H1 (cell line): ENCODE measurements at regions not wholly inside any gene's neighbourhood (a gene's known extent, or its start where the extent isn't known, plus 50 kb on each side); places are given as distances from the start of the nearest gene placed in this dataset.

Source experiments
- BACH1 ChIP-seq: IDR thresholded peaks from 2 replicates; pipeline ENCODE4 v1.6.1; 2012; ENCODE audit warnings: low read length, improper control_type of control experiment
- KDM4A ChIP-seq: IDR thresholded peaks from one replicate; pipeline ENCODE4 v1.7.1; 2012; ENCODE audit warnings: low read depth, mild to moderate bottlenecking, moderate library complexity, low read length, inconsistent platforms; ENCODE audit not compliant: severe bottlenecking
- MAFK ChIP-seq: IDR thresholded peaks from 2 replicates; pipeline ENCODE4 v1.6.1; 2012; ENCODE audit warnings: low read depth, mild to moderate bottlenecking, improper control_type of control experiment, low read length
- YY1 ChIP-seq: IDR thresholded peaks from 2 replicates; pipeline ENCODE4 v1.6.1; 2011; ENCODE audit warnings: low read depth, mild to moderate bottlenecking, low read length

DNA sequence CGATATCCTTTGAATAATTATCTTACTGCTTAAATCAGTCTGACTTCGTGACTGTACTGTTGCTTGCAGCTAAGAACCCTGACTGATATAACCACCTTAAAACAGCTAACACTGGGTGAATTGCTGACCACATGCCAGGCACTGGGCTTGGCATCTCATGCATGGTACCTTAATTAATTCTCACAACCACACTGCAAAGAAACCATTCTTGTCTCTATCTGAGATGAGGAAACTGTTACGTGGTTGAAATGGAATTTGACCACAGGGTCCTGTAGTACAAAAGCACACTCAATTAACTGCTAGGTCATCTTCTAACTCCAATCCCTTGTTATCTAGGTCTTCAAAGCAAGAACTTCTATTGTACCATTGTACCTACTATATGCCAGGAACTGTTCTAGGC lies 92.7 kb upstream of the PRICKLE2 start (continued):
- no peak for TF ChIP-seq YY1
- no peak for TF ChIP-seq MAFK
- no peak for TF ChIP-seq BACH1
- no peak for TF ChIP-seq KDM4A
- TF ChIP-seq, all 59 proteins: peak for 0
